ENCODE measurements at regions not wholly inside any gene's neighbourhood (a gene's known extent, or its start where the extent isn't known, plus 50 kb on each side); places are given as distances from the start of the nearest gene placed in this dataset.
"Not testable (repeated sequence)": the region's sequence is repeated elsewhere in the genome, so short reads cannot be mapped to it uniquely, and the experiment has no call there.

- H3K4me3 ChIP-seq (ENCODE audit: low read length): no peak overlapping the region
- no peaks in the 10 kb centered on the region for H3K27me3 ChIP-seq (ENCODE audit: low read length)
- no peak for DNase-seq
- H3K9me3 ChIP-seq (ENCODE audit: low read length): no peaks in the 10 kb centered on the region; the same call in 1 of the 2 replicates
- no peak overlapping the region for H2AFZ ChIP-seq (ENCODE audit: low read length)
- H4K20me1 ChIP-seq (ENCODE audit: insufficient read depth, low read depth, low read length): no peaks in the 10 kb centered on the region
- no peaks in the 10 kb centered on the region for H3K9me2 ChIP-seq (replicated peaks; ENCODE audit: insufficient read depth, low read length)
- no peaks in the 10 kb centered on the region for H3K36me3 ChIP-seq (ENCODE audit: insufficient read depth, low read length)
- H3K27ac ChIP-seq (ENCODE audit: low read length): no peak overlapping the region
- no peaks in the 10 kb centered on the region for H3K4me1 ChIP-seq (ENCODE audit: low read length)
- H3K79me2 ChIP-seq (ENCODE audit: low read length): no peaks in the 10 kb centered on the region
- H3K4me2 ChIP-seq (ENCODE audit: low read depth, low read length, poor library complexity, severe bottlenecking): no peak overlapping the region
- H3K9ac ChIP-seq (ENCODE audit: low read length): no peak overlapping the region
Measured at GRCh38 chr16:17038415-17038814, 432.3 kb downstream of the XYLT1 start.

DNA sequence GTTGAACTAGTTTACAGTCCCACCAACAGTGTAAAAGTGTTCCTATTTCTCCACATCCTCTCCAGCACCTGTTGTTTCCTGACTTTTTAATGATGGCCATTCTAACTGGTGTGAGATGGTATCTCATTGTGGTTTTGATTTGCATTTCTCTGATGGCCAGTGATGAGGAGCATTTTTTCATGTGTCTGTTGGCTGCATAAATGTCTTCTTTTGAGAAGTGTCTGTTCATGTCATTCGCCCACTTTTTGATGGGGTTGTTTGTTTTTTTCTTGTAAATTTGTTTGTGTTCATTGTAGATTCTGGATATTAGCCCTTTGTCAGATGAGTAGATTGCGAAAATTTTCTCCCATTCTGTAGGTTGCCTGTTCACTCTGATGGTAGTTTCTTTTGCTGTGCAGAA is 421.7 kb downstream of the XYLT1 start:
- H3K79me2 ChIP-seq (ENCODE audit: low read length); H3K9ac ChIP-seq (ENCODE audit: low read length); H3K9me2 ChIP-seq (replicated peaks; ENCODE audit: insufficient read depth, low read length); DNase-seq; H3K4me1 ChIP-seq (ENCODE audit: low read length); H3K9me3 ChIP-seq (ENCODE audit: low read length); H4K20me1 ChIP-seq (ENCODE audit: insufficient read depth, low read depth, low read length); H3K36me3 ChIP-seq (ENCODE audit: insufficient read depth, low read length); H3K4me2 ChIP-seq (ENCODE audit: low read depth, low read length, poor library complexity, severe bottlenecking); H2AFZ ChIP-seq (ENCODE audit: low read length); H3K27ac ChIP-seq (ENCODE audit: low read length); H3K4me3 ChIP-seq (ENCODE audit: low read length); H3K27me3 ChIP-seq (ENCODE audit: low read length): not testable (repeated sequence)

DNA sequence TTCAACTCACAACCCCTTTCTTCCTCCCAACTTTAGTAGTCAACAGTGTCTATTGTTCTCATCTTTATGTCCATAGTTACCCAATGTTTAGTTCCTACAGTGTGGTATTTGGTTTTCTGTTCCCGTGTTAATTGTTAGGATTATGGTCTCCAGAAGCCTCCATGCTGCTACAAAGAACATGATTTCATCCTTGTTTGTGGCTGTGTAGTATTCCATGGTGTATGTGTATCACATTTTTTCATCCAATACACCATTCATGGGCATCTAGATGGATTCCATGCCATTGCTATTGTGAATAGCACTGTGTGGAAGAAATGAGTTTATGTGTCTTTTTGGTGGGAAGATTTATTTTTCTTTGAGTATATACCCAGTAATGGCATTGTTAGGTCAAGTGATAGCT is 420.3 kb downstream of the XYLT1 start:
- H3K27ac ChIP-seq (ENCODE audit: low read length): no peak overlapping the region
- no peaks in the 10 kb centered on the region for H3K9me2 ChIP-seq (replicated peaks; ENCODE audit: insufficient read depth, low read length)
- H3K4me1 ChIP-seq (ENCODE audit: low read length): no peaks in the 10 kb centered on the region
- H3K36me3 ChIP-seq (ENCODE audit: insufficient read depth, low read length): no peaks in the 10 kb centered on the region
- H2AFZ ChIP-seq (ENCODE audit: low read length): no peak overlapping the region
- no peak overlapping the region for H3K4me2 ChIP-seq (ENCODE audit: low read depth, low read length, poor library complexity, severe bottlenecking)
- DNase-seq: no peak
- H3K9me3 ChIP-seq (ENCODE audit: low read length): no peaks in the 10 kb centered on the region
- no peaks in the 10 kb centered on the region for H3K27me3 ChIP-seq (ENCODE audit: low read length)
- no peak overlapping the region for H3K9ac ChIP-seq (ENCODE audit: low read length)
- no peak overlapping the region for H3K4me3 ChIP-seq (ENCODE audit: low read length)
- H4K20me1 ChIP-seq (ENCODE audit: insufficient read depth, low read depth, low read length): no peaks in the 10 kb centered on the region
- no peaks in the 10 kb centered on the region for H3K79me2 ChIP-seq (ENCODE audit: low read length)

Data from Karpas-422 (cell line).